ENCODE measurements at regions not wholly inside any gene's neighbourhood (a gene's known extent, or its start where the extent isn't known, plus 50 kb on each side); places are given as distances from the start of the nearest gene placed in this dataset.

GRCh38 chr15:98062869-98063268 is 102.4 kb downstream of the ARRDC4 start:
- no peak overlapping the region for H3K27ac ChIP-seq (ENCODE audit: low read depth, low read length)
- H3K79me2 ChIP-seq (ENCODE audit: insufficient read depth, low read length), result no peaks in the 10 kb centered on the region
- TF ChIP-seq CTCF (IDR thresholded peaks at IDR 0.05; ENCODE audit: insufficient read depth, low read length, poor library complexity, severe bottlenecking), result no peak
- H3K9me3 ChIP-seq (ENCODE audit: insufficient read depth, low read length), result 0 out of 2 replicates have a peak, but pooled peaks cover 3% of the 10 kb centered on the region
- H3K36me3 ChIP-seq (ENCODE audit: low read length), result no peaks in the 10 kb centered on the region
- no peaks in the 10 kb centered on the region for H3F3A ChIP-seq (ENCODE audit: insufficient read depth)
- H2AFZ ChIP-seq (ENCODE audit: low read depth, low read length, severe bottlenecking), result no peak overlapping the region
- H3K9ac ChIP-seq (ENCODE audit: low read length), result no peak overlapping the region
- H3K4me3 ChIP-seq (ENCODE audit: insufficient read depth, low read length, poor library complexity, severe bottlenecking), result no peak overlapping the region
- H3K27me3 ChIP-seq (ENCODE audit: low read length), result no peaks in the 10 kb centered on the region
- no peaks in the 10 kb centered on the region for H3K9me2 ChIP-seq (replicated peaks; ENCODE audit: insufficient read depth, low read length)
- no peak overlapping the region for H3K4me2 ChIP-seq (ENCODE audit: low read depth, low read length, poor library complexity, severe bottlenecking)
- H4K20me1 ChIP-seq (ENCODE audit: low read depth, low read length), result no peaks in the 10 kb centered on the region

GRCh38 chr15:98063315-98063714 is 102.8 kb downstream of the ARRDC4 start:
- no peak overlapping the region for H3K4me3 ChIP-seq (ENCODE audit: insufficient read depth, low read length, poor library complexity, severe bottlenecking)
- no peak overlapping the region for H2AFZ ChIP-seq (ENCODE audit: low read depth, low read length, severe bottlenecking)
- H3K79me2 ChIP-seq (ENCODE audit: insufficient read depth, low read length), result no peaks in the 10 kb centered on the region
- H3K36me3 ChIP-seq (ENCODE audit: low read length), result no peaks in the 10 kb centered on the region
- H3K9me2 ChIP-seq (replicated peaks; ENCODE audit: insufficient read depth, low read length), result no peaks in the 10 kb centered on the region
- TF ChIP-seq EZH2phosphoT487 (conservative IDR thresholded peaks at IDR 0.05; ENCODE audit: low read length) (no peak), CTCF (IDR thresholded peaks at IDR 0.05; ENCODE audit: insufficient read depth, low read length, poor library complexity, severe bottlenecking) (no peak)
- no peaks in the 10 kb centered on the region for H3K9me3 ChIP-seq (ENCODE audit: insufficient read depth, low read length)
- no peak overlapping the region for H3K9ac ChIP-seq (ENCODE audit: low read length)
- H3K27me3 ChIP-seq (ENCODE audit: low read length), result no peaks in the 10 kb centered on the region
- H3K27ac ChIP-seq (ENCODE audit: low read depth, low read length), result no peak overlapping the region
- H4K20me1 ChIP-seq (ENCODE audit: low read depth, low read length), result no peaks in the 10 kb centered on the region
- no peaks in the 10 kb centered on the region for H3F3A ChIP-seq (ENCODE audit: insufficient read depth)
- H3K4me2 ChIP-seq (ENCODE audit: low read depth, low read length, poor library complexity, severe bottlenecking), result no peak overlapping the region

- no peaks in the 10 kb centered on the region for H3F3A ChIP-seq (ENCODE audit: insufficient read depth)
- no peak overlapping the region for H3K4me2 ChIP-seq (ENCODE audit: low read depth, low read length, poor library complexity, severe bottlenecking)
- H3K27ac ChIP-seq (ENCODE audit: low read depth, low read length), result no peak overlapping the region
- no peak overlapping the region for H3K9ac ChIP-seq (ENCODE audit: low read length)
- no peaks in the 10 kb centered on the region for H3K27me3 ChIP-seq (ENCODE audit: low read length)
- no peak overlapping the region for H3K4me3 ChIP-seq (ENCODE audit: insufficient read depth, low read length, poor library complexity, severe bottlenecking)
- no peaks in the 10 kb centered on the region for H3K9me2 ChIP-seq (replicated peaks; ENCODE audit: insufficient read depth, low read length)
- H4K20me1 ChIP-seq (ENCODE audit: low read depth, low read length), result no peaks in the 10 kb centered on the region
- H3K79me2 ChIP-seq (ENCODE audit: insufficient read depth, low read length), result no peaks in the 10 kb centered on the region
- H3K36me3 ChIP-seq (ENCODE audit: low read length), result no peaks in the 10 kb centered on the region
- no peaks in the 10 kb centered on the region for H3K9me3 ChIP-seq (ENCODE audit: insufficient read depth, low read length)
- no peak for TF ChIP-seq CTCF (IDR thresholded peaks at IDR 0.05; ENCODE audit: insufficient read depth, low read length, poor library complexity, severe bottlenecking)
- H2AFZ ChIP-seq (ENCODE audit: low read depth, low read length, severe bottlenecking), result no peak overlapping the region
These were observed 103.4 kb downstream of the ARRDC4 start for GRCh38 chr15:98063871-98064270.

- Histone ChIP-seq H4K20me1 (ENCODE audit: low read depth, low read length) (no peaks in the 10 kb centered on the region), H3K4me3 (ENCODE audit: insufficient read depth, low read length, poor library complexity, severe bottlenecking) (no peak overlapping the region), H3K27ac (ENCODE audit: low read depth, low read length) (no peak overlapping the region), H3K9me2 (replicated peaks; ENCODE audit: insufficient read depth, low read length) (no peaks in the 10 kb centered on the region), H3K9me3 (ENCODE audit: insufficient read depth, low read length) (no peaks in the 10 kb centered on the region), H3K4me2 (ENCODE audit: low read depth, low read length, poor library complexity, severe bottlenecking) (no peak overlapping the region), H3K9ac (ENCODE audit: low read length) (no peak overlapping the region), H3K27me3 (ENCODE audit: low read length) (no peaks in the 10 kb centered on the region), H3K79me2 (ENCODE audit: insufficient read depth, low read length) (no peaks in the 10 kb centered on the region), H3K36me3 (ENCODE audit: low read length) (no peaks in the 10 kb centered on the region), H3F3A (ENCODE audit: insufficient read depth) (no peaks in the 10 kb centered on the region), H2AFZ (ENCODE audit: low read depth, low read length, severe bottlenecking) (no peak overlapping the region)
- TF ChIP-seq EZH2phosphoT487 (conservative IDR thresholded peaks at IDR 0.05; ENCODE audit: low read length), result no peak
- TF ChIP-seq CTCF (IDR thresholded peaks at IDR 0.05; ENCODE audit: insufficient read depth, low read length, poor library complexity, severe bottlenecking), result no peak
These were observed 106.8 kb downstream of the ARRDC4 start for GRCh38 chr15:98067339-98067738.
